ENCODE measurements at regions not wholly inside any gene's neighbourhood (a gene's known extent, or its start where the extent isn't known, plus 50 kb on each side); places are given as distances from the start of the nearest gene placed in this dataset.

DNA sequence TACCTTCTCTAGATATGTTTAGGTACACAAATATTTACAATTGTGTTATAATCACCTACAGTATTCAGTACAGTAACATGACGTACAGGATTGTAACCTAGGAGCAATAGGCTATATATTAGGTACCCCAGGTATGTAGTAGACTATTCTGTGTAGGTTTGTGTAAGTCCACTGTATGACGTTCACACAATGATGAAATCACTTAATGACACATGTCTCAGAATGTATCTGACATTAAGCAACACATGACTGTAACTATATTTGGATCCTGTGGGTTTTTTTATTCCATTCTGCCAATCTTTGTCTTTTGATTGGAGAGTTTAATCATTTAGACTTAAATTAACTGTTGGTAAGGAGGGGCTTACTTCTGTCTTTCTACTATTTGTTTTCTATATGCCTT lies 52.1 kb downstream of the STYXL2 start:
- DNase-seq, result no peak

DNA sequence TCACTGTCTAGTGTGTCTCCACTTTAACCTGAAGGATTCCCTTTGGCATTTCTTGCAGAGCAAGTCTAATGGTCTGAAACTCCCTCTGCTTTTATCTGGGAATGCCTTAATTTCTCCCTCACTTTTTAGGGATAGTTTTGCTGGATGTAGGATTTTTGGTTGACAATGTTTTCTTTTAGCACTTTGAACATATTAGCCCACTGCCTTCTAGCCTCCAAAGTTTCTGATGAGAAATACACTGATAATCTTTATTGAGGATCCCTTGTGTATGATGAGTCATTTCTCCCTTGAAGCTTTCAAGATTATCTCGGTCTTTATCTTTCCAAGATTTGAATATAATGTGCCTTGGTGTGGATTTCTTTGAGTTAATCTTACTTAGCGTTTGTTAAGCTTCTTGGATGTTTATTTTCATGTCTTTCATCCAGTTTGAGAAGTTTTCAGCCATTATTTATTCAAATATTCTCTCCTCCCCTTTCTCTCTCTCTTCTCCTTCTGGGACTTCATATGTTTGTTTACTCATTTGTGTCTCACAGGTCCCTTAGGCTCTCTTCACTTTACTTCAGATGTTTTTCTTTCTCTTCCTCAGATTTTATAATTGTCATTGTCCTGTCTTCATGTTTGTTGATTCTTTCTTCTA lies 53.1 kb downstream of the STYXL2 start:
- DNase-seq, result no peak

DNA sequence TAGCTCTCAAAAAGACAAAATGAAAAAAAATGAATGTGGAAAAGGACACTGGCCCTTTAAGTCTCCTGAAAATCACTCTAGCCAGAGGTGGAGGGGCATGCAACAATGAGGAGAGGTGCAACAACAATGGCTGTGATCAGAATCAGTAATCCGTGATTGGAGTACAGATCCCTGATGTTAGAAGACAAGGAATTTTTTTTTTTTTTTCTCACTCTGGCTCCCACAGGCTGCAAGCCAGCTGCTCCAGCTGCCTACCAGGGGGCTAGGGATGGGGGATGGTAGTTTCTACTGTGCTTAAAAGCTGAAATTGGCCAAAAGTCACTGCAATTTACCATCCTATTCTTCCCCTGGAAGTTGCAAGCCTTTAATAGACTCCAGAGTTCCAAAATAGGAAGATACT lies 54.5 kb downstream of the STYXL2 start:
- DNase-seq, result no peak

DNA sequence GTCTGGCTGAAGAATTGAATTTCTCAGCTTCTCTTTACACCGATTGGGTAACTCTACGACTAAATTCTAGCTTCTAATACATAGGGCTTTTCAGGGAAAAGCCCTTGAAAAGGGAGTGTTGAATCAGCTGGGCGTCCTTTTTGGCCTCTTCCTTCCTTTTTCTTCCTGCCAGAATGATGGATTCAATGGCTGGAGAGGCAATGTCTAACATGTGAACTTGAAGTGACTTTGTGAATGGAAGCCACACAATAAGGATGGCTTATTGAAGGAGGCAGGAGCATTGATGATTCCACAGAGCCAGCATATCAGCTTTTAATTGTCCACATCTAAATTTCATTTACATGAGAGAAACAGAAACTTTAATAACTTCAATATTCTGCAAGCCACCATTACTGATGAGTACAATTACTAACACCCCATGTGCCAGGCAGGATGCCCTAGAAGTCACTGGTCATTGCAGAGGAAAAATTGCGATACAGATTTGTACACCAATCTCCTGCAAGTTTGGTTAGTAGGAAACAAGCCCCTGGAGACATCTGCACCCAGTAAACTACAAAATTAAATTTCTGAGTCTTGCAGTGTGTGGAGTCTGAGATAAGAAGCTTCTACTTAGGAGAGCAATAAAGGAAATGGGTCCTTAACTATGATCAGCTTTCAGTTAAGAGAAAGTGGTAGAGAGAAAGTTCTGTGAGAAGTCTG lies 56.1 kb downstream of the STYXL2 start:
- DNase-seq, result no peak

DNA sequence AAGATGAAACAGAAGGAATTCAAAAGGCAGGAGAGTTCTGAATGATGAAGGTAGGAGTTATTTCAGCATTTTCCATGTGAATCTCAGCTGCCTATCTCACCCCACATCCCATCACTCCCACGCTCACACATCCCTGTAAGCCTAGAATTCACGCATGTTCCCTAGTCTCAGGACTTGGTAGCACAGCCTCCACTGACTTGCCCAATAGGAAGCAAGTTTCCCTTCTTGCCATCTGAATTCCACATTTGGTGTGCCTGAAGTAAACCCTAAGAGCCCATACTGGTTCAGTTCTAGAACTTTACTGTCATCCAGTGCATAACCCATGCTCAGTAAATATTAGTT lies 56.6 kb downstream of the STYXL2 start:
- no peak for DNase-seq

DNA sequence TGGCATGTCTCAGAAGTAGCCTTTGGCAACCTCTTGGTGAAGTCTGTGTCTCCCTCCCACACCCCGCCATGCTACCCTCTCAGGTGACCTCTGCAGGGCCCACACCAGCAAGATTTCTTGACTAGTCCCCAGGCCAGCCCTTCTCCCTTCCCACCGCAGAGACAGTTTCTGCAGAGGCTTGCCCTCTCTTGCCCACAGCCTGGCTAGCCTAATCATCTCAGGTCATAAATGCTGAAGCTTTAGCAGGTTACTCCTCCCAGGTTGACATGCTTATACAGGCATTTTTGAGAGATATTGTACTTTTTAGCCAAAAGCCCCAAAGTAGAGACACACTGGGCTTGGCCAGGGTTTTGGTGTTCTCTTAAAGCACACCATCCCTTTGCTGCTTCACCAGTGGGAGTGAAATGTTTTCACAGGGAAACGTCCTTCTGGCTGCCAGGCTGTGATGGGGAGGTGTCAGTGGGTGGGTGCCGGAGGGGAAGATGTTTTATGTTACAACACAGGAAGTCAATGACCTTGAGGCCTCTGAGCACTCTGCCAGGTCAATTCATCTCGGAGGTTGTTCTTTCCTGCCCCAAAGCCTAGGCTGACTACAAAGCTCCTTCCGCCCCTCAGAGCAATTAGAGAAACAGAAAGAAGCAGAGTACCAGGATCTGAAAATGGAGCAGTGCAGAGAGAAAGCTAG lies 58.5 kb downstream of the STYXL2 start:
- DNase-seq, result no peak

DNA sequence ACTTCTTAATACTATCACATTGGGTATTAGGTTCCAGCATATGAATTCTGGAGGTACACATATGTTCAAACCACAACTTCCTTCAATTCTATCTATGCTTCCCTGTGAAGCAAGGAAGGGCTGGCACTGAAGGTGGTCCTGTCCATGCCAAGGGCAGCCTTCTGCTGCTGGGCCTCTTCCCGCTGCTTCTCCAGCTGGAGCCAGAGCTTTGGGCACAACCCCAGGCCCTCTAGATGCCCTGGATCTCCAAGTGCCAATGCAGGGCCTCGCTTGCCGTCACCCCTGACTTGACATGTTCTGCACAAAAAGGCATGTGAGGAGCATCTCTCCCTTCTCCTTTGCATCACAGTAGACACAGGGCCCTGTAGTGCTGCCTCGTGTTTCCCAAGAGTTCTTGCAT lies 62.6 kb downstream of the STYXL2 start:
- no peak for DNase-seq

DNA sequence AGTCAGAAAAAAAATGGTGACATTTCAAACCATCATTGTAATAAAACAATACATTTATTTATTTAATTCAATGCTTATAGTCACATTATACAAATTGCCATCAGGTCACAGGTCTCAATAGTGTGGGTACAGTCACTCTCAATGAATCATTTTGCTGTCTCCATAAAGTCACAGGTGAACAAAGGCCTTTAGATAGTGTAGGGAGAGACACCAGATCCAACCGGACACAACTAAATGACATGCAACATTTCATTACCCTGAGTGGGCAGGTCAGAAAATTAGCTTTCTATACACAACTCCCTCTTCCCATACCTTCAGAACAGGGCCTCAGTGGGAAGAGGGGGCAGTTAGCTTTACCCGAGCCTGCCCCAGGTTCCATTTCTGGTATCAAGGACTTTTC lies 63.2 kb downstream of the STYXL2 start:
- no peak for DNase-seq

DNA sequence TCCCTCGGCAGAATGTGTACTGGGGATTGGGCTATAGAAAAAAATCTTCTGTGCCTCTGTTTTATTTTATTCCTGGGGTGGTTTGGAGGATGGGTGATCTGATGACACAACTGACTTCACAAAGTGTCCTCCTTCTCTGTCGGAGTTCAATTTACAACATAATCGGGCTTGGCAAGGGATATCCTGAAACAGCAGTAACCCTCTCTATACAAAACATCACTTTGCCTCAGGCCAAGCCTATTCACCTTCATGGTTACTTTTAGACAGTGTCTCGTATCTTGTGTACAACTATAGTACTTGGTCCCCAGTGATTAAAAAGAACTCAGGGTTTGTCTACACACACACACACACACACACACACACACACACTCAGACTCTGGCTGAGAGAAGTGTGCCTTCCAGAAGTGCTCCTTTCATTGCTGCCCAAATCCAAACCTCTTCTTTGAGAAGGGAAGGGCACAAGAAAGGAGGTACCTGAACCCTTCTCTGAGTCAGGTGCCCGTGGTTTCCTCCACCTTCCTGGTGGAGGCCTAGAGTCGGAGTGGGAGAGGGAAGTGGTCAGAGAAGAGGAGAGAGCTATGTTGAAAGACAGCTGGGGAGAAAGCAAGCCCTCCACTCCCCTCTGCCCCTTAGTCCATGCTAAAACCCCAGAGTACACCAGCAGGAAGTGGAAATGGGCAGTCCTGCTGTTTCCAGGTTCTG lies 62.4 kb upstream of the POU2F1 start:
- DNase-seq, result no peak

DNA sequence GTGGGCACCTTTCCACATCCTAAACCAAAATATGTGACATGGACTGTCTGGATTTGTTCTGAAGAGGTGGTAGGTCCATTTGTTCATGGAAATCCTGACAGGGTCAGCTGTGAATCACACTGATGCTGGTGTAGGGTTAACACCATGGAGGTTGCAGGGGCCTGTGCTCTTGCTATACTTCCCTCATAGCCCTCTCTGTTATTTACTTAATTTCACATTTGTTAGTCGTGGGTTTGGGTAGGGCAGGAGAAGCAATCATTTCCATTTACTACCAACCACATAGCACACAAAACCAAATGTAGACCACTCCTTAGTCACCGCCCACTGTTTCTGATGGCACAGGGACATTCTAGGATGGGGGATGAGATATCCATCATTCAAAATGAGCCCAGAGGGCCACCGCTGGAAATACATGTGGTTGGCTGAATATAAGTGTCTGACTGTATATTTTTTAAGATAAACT lies 61.8 kb upstream of the POU2F1 start:
- DNase-seq, result no peak

DNA sequence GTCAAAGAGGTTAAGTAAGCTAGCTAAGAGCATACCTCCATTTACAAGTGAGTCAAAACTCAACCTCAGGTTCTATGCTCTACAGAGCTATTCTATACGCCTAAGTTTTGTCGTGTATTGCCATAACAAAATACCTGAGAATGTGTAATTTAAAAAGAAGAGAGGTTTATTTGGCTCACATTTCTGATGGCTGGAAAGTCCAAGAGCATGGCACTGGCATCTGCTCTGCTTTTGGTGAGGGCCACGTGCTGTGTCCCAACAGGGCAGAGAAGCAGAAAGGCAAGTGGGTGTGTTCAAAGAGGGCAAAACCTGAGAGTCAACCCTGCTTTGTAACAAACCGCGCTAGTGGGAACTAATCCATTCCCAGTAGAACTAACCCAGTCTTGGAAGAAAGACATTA lies 60.9 kb upstream of the POU2F1 start:
- no peak for DNase-seq

DNA sequence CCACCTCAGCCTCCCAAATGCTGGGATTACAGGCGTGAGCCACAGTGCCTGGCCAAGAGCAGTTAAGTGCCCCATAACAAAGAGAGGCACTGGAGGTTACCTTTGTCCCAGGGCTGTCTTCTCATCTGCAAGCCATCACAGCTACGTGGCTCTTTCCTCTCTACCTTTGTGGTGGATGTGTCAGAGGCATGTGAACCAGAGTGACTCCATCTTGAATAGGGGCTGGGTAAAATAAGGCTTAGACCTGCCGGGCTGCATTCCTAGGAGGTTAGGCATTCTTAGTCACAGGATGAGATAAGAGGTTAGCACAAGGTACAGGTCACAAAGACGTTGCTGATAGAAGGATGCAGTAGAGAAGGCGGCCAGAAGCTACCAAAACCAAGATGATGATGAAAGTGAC lies 59.4 kb upstream of the POU2F1 start:
- no peak for DNase-seq

DNA sequence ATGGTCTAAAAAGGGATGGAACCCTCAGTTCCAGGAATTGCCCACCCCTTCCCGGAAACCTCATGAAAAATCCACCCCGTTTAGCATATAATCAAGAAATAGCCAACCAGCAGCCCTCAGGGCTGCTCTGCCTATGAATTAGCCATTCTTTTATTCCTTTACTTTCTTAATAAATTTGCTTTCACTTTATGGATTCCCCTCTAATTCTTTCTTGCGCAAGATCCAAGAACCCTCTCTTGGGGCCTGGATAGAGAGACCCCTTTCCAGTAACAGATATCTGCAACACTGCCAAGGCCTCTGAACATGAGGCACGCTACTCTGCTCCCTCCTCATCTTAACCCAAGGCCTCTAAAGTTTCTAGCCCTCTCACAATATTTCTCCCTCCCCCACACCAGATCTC lies 58.9 kb upstream of the POU2F1 start:
- no peak for DNase-seq

DNA sequence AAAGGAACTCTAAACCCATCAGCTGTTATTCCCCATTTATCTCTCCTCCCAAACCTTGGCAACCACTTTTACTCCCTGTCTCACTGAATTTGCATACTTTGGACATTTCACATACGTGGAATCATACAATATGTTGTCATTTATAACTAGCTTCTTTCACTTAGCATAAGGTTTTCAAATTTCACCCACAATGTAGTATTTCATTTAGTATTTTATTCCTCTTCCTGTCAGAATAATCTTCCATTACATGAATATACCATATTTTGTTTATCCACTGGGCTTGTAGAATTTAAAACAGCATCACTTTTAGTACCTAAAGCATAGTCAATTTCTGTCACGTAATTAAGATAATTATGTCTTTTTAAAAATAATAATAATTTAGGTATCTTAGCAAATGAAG lies 55.5 kb upstream of the POU2F1 start:
- no peak for DNase-seq

DNA sequence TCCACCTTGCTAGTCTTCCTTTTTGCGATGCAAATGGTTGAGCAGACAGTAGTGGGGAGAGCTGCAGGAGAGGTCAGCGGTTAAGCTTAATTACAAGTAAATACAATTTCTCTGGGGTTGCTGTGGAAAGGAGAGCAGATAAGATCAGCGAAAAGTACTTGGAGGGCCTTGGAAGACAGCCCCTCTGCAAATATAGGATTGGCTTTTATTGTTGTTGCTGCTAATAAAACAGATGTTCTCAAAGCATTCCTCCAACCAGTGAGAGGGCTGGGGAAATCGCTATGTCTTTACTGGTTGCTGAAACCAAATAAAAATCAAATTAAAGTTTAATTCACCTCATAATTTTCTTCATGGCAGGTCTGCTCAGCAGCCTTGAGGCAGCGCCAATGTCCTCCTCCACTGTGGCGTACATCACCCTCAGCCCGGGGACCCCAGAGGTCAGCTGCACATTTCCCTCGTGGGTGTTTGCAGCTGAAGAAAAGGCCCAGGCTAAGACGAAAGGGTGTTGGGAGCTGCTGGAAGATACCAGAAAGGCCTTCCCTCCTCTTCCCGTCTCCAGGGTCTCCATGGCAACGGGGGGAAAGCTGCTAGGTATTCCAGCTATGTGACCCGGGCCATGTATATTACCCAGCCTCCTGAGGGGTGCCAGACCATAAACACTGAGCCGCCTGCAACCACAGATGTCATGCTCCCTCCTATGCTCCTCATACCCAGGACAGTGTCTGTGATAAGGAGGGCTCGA lies 54.6 kb upstream of the POU2F1 start:
- peak; percentile 53 for DNase-seq

DNA sequence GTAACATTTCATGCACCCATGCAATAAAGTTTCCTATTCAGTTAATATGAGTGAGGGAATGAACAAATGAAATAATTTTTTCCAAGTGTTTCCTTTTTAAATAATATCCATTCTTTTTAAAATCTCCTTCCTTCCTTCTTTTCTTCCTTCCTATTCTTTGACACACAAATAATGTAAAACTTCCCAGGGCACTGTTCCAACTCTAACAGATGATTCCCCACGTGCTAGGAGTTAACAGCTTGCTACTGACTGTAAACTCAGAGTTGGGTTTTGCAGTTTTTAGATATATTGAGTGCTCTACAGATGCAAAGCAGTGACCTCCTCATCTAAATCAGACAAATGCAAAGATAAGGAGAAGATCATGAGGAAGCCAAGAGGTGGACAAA lies 54.0 kb upstream of the POU2F1 start:
- no peak for DNase-seq

DNA sequence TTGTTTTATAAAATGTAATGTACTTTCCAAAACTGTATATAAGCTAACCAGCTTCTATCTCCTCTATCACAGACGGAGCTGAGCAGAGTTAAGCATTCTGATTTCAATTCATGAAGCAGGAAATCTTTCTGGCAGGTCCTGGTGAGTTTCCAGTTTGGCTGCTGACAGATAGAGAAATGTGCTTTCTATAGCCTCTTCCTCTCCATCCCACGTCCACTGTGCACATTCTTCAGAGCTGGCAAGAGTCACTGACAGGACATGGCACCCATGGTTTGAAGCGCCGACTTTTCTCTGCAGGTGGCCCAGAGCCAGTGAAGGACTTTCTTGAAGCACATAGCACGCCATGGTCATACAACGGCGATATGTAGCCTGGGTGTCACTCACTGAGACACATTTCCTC lies 52.3 kb upstream of the POU2F1 start:
- DNase-seq, result no peak

DNA sequence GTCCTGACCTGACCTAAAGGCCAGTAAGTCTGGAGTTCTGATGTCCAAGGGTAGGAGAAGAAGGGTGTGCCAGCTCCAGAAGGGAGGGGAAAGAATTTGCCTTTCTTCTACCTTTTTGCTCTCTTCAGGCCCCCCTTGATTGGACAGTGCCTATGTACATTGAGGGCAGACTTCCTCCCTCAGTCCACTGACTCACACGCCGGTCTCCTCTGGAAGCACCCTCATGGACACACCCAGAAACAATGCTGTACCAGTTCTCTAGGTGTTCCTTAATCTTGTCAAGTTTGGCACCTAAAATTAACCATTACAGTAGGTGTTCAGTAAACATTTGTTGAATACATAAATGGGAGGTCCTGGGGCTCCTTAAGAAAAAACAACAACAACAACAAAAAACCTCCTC lies 51.0 kb upstream of the POU2F1 start:
- DNase-seq, result no peak
